GM12892 (cell line): ENCODE measurements at regions not wholly inside any gene's neighbourhood (a gene's known extent, or its start where the extent isn't known, plus 50 kb on each side); places are given as distances from the start of the nearest gene placed in this dataset.

Source experiments
- DNase-seq: peaks from one replicate; pipeline ENCODE4 v3.0.0; 2011; ENCODE audit not compliant: insufficient read length
- FAIRE-seq: peaks from 2 replicates; lab custom pipeline; 2011; peaks lifted over from hg19 to GRCh38; lab: Jason Lieb, UNC
- POLR2A ChIP-seq: IDR thresholded peaks from 2 replicates; pipeline ENCODE4 v1.6.1; 2011; ENCODE audit warnings: low read depth, low read length, control low read depth
- POLR2AphosphoS5 ChIP-seq: IDR thresholded peaks from 2 replicates; pipeline ENCODE4 v1.6.1; 2011; ENCODE audit warnings: low read depth, low read length, control low read depth
- TAF1 ChIP-seq: IDR thresholded peaks from 2 replicates; pipeline ENCODE4 v1.6.1; 2011; ENCODE audit warnings: low read depth, mild to moderate bottlenecking, control low read depth, low read length, borderline replicate concordance

GRCh38 chr16:88322500-88322970 lies 60.2 kb upstream of the ZNF469 start:
- no peak for DNase-seq
- TF ChIP-seq POLR2A (no peak), TAF1 (no peak), POLR2AphosphoS5 (no peak)
- FAIRE-seq: no peak

DNA sequence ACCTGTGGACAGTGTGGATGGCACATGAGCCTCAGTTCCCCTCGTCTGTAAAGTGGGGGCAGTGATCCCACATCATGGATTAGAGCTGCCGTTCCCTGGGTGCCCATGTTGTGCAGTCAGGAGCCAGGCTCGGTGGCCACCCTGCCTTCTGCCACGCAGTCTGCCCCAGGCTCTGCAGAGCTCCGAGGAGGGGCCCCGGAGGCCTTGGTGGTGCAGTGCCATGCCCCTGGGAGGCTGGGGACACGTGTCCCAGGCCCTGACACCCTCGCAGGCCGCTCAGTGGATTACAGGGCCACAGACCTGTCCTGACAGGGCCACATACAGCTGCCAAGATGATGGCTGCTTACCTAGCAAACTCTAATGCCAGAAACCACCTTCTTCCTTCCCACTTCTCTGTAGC lies 59.7 kb upstream of the ZNF469 start:
- DNase-seq (no peak), FAIRE-seq (no peak)
- no peak for TF ChIP-seq POLR2A
- TF ChIP-seq TAF1: no peak
- TF ChIP-seq POLR2AphosphoS5: no peak

GRCh38 chr16:88323546-88324330 lies 59.0 kb upstream of the ZNF469 start:
- no peak for TF ChIP-seq TAF1
- TF ChIP-seq POLR2A: no peak
- TF ChIP-seq POLR2AphosphoS5: no peak
- FAIRE-seq (no peak), DNase-seq (no peak)

GRCh38 chr16:88325087-88325750 lies 57.5 kb upstream of the ZNF469 start:
- no peak for DNase-seq
- FAIRE-seq: no peak
- TF ChIP-seq TAF1: no peak
- no peak for TF ChIP-seq POLR2A
- no peak for TF ChIP-seq POLR2AphosphoS5

GRCh38 chr16:88325976-88326375 lies 56.8 kb upstream of the ZNF469 start:
- FAIRE-seq: no peak

DNA sequence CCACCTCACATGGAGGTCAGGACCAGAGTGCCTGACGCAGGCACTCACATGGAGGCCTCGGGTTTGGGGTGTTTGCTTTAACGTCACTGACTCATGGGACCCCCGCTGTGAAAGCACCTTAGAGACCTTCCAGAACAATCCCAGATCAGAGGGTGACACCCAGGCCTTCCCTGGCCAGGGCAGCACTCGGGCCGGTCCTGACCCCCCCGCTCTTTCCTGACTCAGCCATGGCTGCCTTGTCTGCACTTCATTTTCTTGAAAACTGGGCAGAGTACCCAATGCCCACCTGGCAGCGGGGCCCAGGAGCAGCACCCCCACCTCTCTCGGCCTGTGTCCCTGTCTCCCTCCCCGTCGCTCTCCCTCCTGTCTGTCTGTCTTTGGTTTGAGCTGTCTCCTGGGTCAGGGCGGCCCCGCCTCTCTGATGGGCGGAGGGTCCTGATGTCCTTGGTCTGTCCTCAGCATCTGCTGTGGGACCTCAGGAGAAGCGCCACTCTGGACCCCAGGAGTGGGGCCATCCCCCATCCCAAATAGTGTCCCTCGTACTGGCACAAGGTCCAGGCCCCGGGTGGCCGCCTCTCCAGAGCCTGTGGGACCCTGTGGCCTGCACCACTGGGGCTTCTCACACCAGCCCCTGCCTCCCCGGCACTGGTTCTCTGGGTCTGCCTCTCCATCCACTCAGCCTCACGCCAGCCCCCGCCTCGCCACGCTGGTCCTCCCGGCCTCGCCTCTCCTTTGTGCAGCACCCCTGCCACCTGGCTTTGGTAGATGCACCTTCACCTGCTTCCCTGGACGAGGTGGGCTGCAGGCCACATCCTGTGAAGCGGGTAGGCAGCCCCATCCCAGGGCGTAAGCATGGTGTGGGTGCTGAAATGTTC lies 55.9 kb upstream of the ZNF469 start:
- TF ChIP-seq POLR2AphosphoS5 (no peak), POLR2A (no peak), TAF1 (no peak)

More at GRCh38 chr16:88325976-88326375, 56.8 kb upstream of the ZNF469 start:
- DNase-seq: no peak
- no peak for TF ChIP-seq POLR2AphosphoS5
- TF ChIP-seq TAF1: no peak
- TF ChIP-seq POLR2A: no peak

DNA sequence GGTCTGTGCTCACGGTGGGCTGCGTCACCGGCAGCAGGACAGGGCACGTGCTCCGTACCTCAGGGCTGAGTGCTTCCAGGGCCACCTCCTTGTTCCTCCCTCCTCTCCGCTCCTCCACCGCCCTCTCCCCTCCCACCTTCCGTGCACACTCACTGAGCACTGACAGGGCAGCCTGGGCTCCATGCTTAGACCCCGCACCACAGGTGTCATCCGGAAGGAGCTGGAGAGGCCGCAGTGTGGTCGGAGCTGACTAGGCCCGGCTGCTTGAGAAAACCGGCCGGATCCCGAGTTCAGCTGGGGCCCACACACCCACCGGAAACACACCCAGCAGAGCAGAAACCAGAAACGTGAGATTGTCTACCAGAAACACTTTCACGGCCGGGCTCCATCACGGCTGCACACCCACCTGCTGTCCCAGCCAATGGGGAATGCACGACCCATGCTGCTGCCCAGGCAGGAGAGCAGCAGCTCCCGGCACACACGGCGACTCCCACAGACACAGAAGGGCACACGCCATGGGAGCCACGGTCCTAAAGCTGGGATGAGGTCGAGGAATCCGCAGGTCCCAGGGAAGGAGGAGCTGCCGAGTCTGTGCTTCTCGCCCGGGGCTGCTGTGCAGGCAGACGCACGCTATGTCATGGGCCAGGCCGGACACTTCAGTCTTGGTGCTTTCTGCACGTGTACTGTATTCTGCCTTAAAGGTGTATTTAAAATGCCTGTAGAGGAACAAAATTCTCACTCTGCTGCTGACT lies 55.0 kb upstream of the ZNF469 start:
- TF ChIP-seq TAF1 (no peak), POLR2AphosphoS5 (no peak), POLR2A (no peak)
- no peak for DNase-seq
- FAIRE-seq: no peak

More for the DNA sequence above, 55.9 kb upstream of the ZNF469 start:
- FAIRE-seq (no peak), DNase-seq (no peak)

GRCh38 chr16:88328313-88328980 lies 54.3 kb upstream of the ZNF469 start:
- TF ChIP-seq POLR2A (no peak), TAF1 (no peak), POLR2AphosphoS5 (no peak)
- FAIRE-seq: no peak
- DNase-seq: no peak

GRCh38 chr16:88329726-88330700 lies 52.7 kb upstream of the ZNF469 start:
- FAIRE-seq (no peak), DNase-seq (no peak)
- TF ChIP-seq POLR2A (no peak), TAF1 (no peak), POLR2AphosphoS5 (no peak)
